Hepatocyte (in vitro differentiated cells): ENCODE measurements at regions not wholly inside any gene's neighbourhood (a gene's known extent, or its start where the extent isn't known, plus 50 kb on each side); places are given as distances from the start of the nearest gene placed in this dataset.

Source experiments
- DNase-seq: peaks from one replicate; pipeline ENCODE4 v3.0.0-alpha.2; 2016; ENCODE audit warnings: low spot score
- H2AFZ ChIP-seq: fragments of 200-600 bp; sonication (generic); 2 replicates; pipeline ENCODE4 v1.6.0; 2016; ENCODE audit warnings: antibody characterized with exemption, mild to moderate bottlenecking
- H3K27ac ChIP-seq: fragments of 200-600 bp; sonication (generic); 2 replicates; pipeline ENCODE4 v1.5.1; 2016; ENCODE audit warnings: mild to moderate bottlenecking
- H3K27me3 ChIP-seq: fragments of 200-600 bp; sonication (generic); 2 replicates; pipeline ENCODE4 v1.6.1; 2016
- H3K36me3 ChIP-seq: fragments of 200-600 bp; sonication (generic); replicated peaks from 2 replicates; pipeline ENCODE4 v1.5.1; 2016; ENCODE audit warnings: low read depth; ENCODE audit not compliant: insufficient read depth
- H3K4me1 ChIP-seq: fragments of 200-600 bp; sonication (generic); 2 replicates; pipeline ENCODE4 v1.5.1; 2016; ENCODE audit warnings: mild to moderate bottlenecking, moderate library complexity; ENCODE audit not compliant: insufficient read depth
- H3K4me2 ChIP-seq: fragments of 200-600 bp; sonication (generic); 2 replicates; pipeline ENCODE4 v1.6.0; 2016
- H3K4me3 ChIP-seq: fragments of 200-600 bp; sonication (generic); 2 replicates; pipeline ENCODE4 v1.5.1; 2016; ENCODE audit warnings: mild to moderate bottlenecking
- H3K79me2 ChIP-seq: fragments of 200-600 bp; sonication (generic); 2 replicates; pipeline ENCODE4 v1.6.0; 2017; ENCODE audit warnings: mild to moderate bottlenecking
- H3K9me2 ChIP-seq: fragments of 200-600 bp; sonication (generic); replicated peaks from 2 replicates; pipeline ENCODE4 v1.6.0; 2017; ENCODE audit warnings: mild to moderate bottlenecking; ENCODE audit not compliant: insufficient read depth
- H3K9me3 ChIP-seq: fragments of 200-600 bp; sonication (generic); 2 replicates; pipeline ENCODE4 v1.5.1; 2016; ENCODE audit warnings: low read depth, mild to moderate bottlenecking
- H4K20me1 ChIP-seq: fragments of 200-600 bp; sonication (generic); 2 replicates; pipeline ENCODE4 v1.6.0; 2016; ENCODE audit warnings: mild to moderate bottlenecking; ENCODE audit not compliant: insufficient read depth, poor library complexity, severe bottlenecking
- EZH2 ChIP-seq: fragments of 200-600 bp; sonication (generic); IDR thresholded peaks from 2 replicates; pipeline ENCODE4 v1.6.1; 2016; ENCODE audit warnings: antibody characterized with exemption, mild to moderate bottlenecking, borderline replicate concordance
- EZH2phosphoT487 ChIP-seq: fragments of 200-600 bp; sonication (generic); IDR thresholded peaks from one replicate; pipeline ENCODE4 v1.6.1; 2018; ENCODE audit warnings: antibody characterized with exemption, mild to moderate bottlenecking, low read depth, moderate library complexity; ENCODE audit not compliant: unreplicated experiment, severe bottlenecking
- WGBS: methylation state at CpG from one replicate; pipeline ENCODE4 v1.1.6; 2016; ENCODE audit warnings: low lambda C conversion rate; ENCODE audit errors: missing lambda C conversion rate; 5-methylcytosine and 5-hydroxymethylcytosine counted together
- TF ChIP-seq, protein P1 (sequence below): fragments of 200-600 bp; sonication (generic); IDR thresholded peaks from 2 replicates; pipeline ENCODE4 v1.5.1; 2016; ENCODE audit warnings: antibody characterized with exemption, mild to moderate bottlenecking; ENCODE audit not compliant: poor library complexity

DNA sequence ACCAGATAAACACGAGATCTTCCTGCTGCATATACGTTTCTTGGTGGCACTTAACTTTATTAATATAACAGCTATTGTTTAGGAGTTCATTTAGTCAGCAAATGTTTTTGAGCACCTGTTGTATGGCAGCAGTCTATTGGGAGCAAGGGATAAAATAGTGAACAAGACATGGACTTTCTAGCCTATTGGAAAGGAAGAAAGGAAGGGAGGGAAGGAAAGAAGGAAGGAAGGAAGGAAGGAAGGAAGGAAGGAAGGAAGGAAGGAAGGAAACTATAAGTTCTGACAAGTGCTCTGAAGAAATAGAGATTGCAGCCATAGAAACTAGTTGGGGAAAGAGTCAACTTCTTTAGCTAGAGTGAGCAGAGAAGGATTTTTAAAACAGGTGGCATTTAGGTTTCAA is 149.1 kb upstream of the STARD13 start:
- Histone ChIP-seq H3K79me2 (no peaks in the 10 kb centered on the region), H4K20me1 (no peaks in the 10 kb centered on the region), H3K9me2 (no peaks in the 10 kb centered on the region), H3K9me3 (no peaks in the 10 kb centered on the region), H3K4me2 (no peak overlapping the region), H3K27me3 (no peaks in the 10 kb centered on the region), H3K4me1 (no peaks in the 10 kb centered on the region), H3K4me3 (no peak overlapping the region), H3K27ac (no peak overlapping the region), H2AFZ (no peak overlapping the region), H3K36me3 (no peaks in the 10 kb centered on the region)
- no peak for DNase-seq
- 94% methylated on average over 2 of the region's 2 CpGs for WGBS
- TF ChIP-seq, protein P1, sequence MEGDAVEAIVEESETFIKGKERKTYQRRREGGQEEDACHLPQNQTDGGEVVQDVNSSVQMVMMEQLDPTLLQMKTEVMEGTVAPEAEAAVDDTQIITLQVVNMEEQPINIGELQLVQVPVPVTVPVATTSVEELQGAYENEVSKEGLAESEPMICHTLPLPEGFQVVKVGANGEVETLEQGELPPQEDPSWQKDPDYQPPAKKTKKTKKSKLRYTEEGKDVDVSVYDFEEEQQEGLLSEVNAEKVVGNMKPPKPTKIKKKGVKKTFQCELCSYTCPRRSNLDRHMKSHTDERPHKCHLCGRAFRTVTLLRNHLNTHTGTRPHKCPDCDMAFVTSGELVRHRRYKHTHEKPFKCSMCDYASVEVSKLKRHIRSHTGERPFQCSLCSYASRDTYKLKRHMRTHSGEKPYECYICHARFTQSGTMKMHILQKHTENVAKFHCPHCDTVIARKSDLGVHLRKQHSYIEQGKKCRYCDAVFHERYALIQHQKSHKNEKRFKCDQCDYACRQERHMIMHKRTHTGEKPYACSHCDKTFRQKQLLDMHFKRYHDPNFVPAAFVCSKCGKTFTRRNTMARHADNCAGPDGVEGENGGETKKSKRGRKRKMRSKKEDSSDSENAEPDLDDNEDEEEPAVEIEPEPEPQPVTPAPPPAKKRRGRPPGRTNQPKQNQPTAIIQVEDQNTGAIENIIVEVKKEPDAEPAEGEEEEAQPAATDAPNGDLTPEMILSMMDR, result no peak
- no peak for TF ChIP-seq EZH2
- TF ChIP-seq EZH2phosphoT487, result no peak

DNA sequence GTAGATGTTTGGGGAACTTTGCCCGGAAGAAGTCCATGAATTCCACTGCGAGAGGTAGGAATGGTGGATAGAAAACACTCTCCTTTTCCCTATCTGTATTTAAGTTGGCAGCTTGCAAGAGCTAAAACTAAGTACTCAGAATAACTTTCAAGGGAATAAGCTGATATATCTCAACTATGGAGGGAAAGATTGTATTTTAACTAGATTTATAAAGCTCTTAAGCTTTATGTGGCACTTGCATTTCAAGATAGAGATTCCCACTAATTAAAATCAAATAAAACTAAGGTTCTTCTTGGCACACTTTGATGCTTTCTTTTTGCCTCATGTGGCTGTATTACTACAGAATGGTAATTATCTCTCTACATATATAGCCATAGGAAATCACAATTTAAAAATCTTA is 149.7 kb upstream of the STARD13 start:
- Histone ChIP-seq H3K4me2 (no peak overlapping the region), H3K27ac (no peak overlapping the region), H4K20me1 (no peaks in the 10 kb centered on the region), H3K9me3 (no peaks in the 10 kb centered on the region), H3K9me2 (no peaks in the 10 kb centered on the region), H2AFZ (no peak overlapping the region), H3K27me3 (no peaks in the 10 kb centered on the region), H3K79me2 (no peaks in the 10 kb centered on the region), H3K36me3 (no peaks in the 10 kb centered on the region), H3K4me1 (no peaks in the 10 kb centered on the region), H3K4me3 (no peak overlapping the region)
- no peak for DNase-seq
- TF ChIP-seq EZH2, result no peak
- no peak for TF ChIP-seq EZH2phosphoT487
- TF ChIP-seq, protein P1, result no peak
- WGBS, result 96% methylated on average over 2 of the region's 2 CpGs

DNA sequence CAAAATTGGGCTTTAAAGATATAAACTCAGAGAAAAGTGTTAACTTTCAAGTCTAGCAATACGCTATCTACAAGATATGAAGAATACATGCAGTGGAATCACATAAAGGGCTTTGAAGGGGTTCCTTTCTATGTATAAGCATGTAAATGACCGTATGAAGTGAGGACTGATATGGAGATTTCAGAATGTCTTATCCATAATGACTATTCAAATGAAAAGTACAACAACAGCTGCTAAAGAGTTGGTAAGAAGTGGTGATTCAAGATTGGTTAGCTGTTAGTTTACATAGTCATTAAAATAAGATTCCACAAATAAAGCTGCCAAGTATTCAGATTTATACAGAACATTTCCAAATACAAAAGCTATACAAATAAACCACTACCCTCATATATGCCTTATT is 153.4 kb upstream of the STARD13 start:
- Histone ChIP-seq H3K27ac (no peak overlapping the region), H3K36me3 (no peaks in the 10 kb centered on the region), H3K9me2 (no peaks in the 10 kb centered on the region), H3K27me3 (no peaks in the 10 kb centered on the region), H3K9me3 (no peaks in the 10 kb centered on the region), H3K4me1 (no peaks in the 10 kb centered on the region), H3K79me2 (no peaks in the 10 kb centered on the region), H2AFZ (no peak overlapping the region), H3K4me3 (no peak overlapping the region), H4K20me1 (no peaks in the 10 kb centered on the region), H3K4me2 (no peak overlapping the region)
- WGBS, result 96% methylated on average over 2 of the region's 2 CpGs
- no peak for TF ChIP-seq EZH2
- TF ChIP-seq, protein P1, result no peak
- TF ChIP-seq EZH2phosphoT487, result no peak
- no peak for DNase-seq

DNA sequence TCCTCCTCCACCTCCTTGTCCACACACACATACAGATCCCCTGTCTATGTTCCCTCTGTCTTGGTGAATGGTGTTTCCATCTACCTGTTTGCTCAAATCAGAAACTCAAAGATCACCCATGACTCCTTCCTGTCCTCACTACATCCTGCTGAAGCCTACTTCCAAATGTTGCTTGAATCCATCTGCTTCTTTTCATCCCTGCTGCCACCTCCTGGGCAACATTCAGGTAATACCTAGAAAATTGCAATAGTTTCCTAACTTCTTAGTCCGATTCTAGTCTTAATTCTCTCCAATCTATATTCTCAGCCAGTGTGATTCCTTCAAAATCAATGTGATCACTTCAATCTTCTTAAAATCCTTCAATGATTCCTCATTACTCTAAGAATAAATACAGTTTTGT is 155.5 kb upstream of the STARD13 start:
- WGBS, result 68% methylated on average over 1 of the region's 1 CpG
- Histone ChIP-seq H3K4me3 (no peak overlapping the region), H3K4me1 (no peaks in the 10 kb centered on the region), H3K36me3 (no peaks in the 10 kb centered on the region), H2AFZ (no peak overlapping the region), H3K27me3 (no peaks in the 10 kb centered on the region), H3K9me2 (no peaks in the 10 kb centered on the region), H3K27ac (no peak overlapping the region), H4K20me1 (no peaks in the 10 kb centered on the region), H3K79me2 (no peaks in the 10 kb centered on the region), H3K4me2 (no peak overlapping the region), H3K9me3 (no peaks in the 10 kb centered on the region)
- TF ChIP-seq, protein P1, result peak; percentile 38
- TF ChIP-seq EZH2phosphoT487 (no peak), EZH2 (no peak)
- peak; percentile 23 for DNase-seq
